Activated gamma-delta T cell (primary cell): ENCODE measurements at regions not wholly inside any gene's neighbourhood (a gene's known extent, or its start where the extent isn't known, plus 50 kb on each side); places are given as distances from the start of the nearest gene placed in this dataset.

Source experiments
- DNase-seq: peaks from one replicate; lab custom pipeline; 2025; lab: John Stamatoyannopoulos, UW

GRCh38 chr3:117709108-117709507, 999.5 kb downstream of the TUSC7 start:
- DNase-seq, result no peak

- DNase-seq, result no peak
Observed at GRCh38 chr3:117710501-117710900, 1000.9 kb downstream of the TUSC7 start.

GRCh38 chr3:117719316-117719926, 1009.8 kb downstream of the TUSC7 start:
- DNase-seq, result no peak

- no peak for DNase-seq
Observed at GRCh38 chr3:117721866-117722265, 1012.3 kb downstream of the TUSC7 start.

GRCh38 chr3:117722856-117723255, 1013.3 kb downstream of the TUSC7 start:
- no peak for DNase-seq

- no peak for DNase-seq
Observed at GRCh38 chr3:117723825-117724224, 1014.2 kb downstream of the TUSC7 start.

GRCh38 chr3:117725314-117725713, 1015.7 kb downstream of the TUSC7 start:
- no peak for DNase-seq

- DNase-seq, result no peak
Observed at GRCh38 chr3:117726776-117727175, 1017.2 kb downstream of the TUSC7 start.

- DNase-seq, result no peak
Observed at GRCh38 chr3:117728226-117728625, 1018.6 kb downstream of the TUSC7 start.

GRCh38 chr3:117734496-117734895, 1024.9 kb downstream of the TUSC7 start:
- DNase-seq, result no peak

- DNase-seq, result no peak
Observed at GRCh38 chr3:117735481-117736101, 1026.0 kb downstream of the TUSC7 start.

GRCh38 chr3:117736846-117737245, 1027.3 kb downstream of the TUSC7 start:
- no peak for DNase-seq

GRCh38 chr3:117743993-117744392, 1034.4 kb downstream of the TUSC7 start:
- DNase-seq, result no peak

- DNase-seq, result no peak
Observed at GRCh38 chr3:117744935-117745334, 1035.4 kb downstream of the TUSC7 start.

- no peak for DNase-seq
Observed at GRCh38 chr3:117745516-117745915, 1035.9 kb downstream of the TUSC7 start.

- DNase-seq, result no peak
Observed at GRCh38 chr3:117746066-117746465, 1036.5 kb downstream of the TUSC7 start.

GRCh38 chr3:117748131-117748530, 1038.6 kb downstream of the TUSC7 start:
- no peak for DNase-seq

GRCh38 chr3:117750674-117751269, 1041.2 kb downstream of the TUSC7 start:
- no peak for DNase-seq

- no peak for DNase-seq
Observed at GRCh38 chr3:117751651-117752050, 1042.1 kb downstream of the TUSC7 start.

- no peak for DNase-seq
Observed at GRCh38 chr3:117752984-117753717, 1043.6 kb downstream of the TUSC7 start.

GRCh38 chr3:117754058-117754457, 1044.5 kb downstream of the TUSC7 start:
- DNase-seq, result no peak

- no peak for DNase-seq
Observed at GRCh38 chr3:117754841-117755240, 1045.3 kb downstream of the TUSC7 start.

- DNase-seq, result no peak
Observed at GRCh38 chr3:117756563-117756962, 1047.0 kb downstream of the TUSC7 start.
